HepG2 (cell line): ENCODE measurements at regions not wholly inside any gene's neighbourhood (a gene's known extent, or its start where the extent isn't known, plus 50 kb on each side); places are given as distances from the start of the nearest gene placed in this dataset.

Experiments used
- DNMT1 ChIP-seq: sonication (generic); formaldehyde crosslinking; IDR thresholded peaks from 2 replicates; pipeline ENCODE4 v1.5.1; 2020; ENCODE audit warnings: mild to moderate bottlenecking, missing genetic modification reagents
- ESRRA ChIP-seq: sonication (generic); formaldehyde crosslinking; IDR thresholded peaks from 2 replicates; pipeline ENCODE4 v1.5.1; 2020; ENCODE audit warnings: mild to moderate bottlenecking, low read depth, missing genetic modification reagents
- GPN1 ChIP-seq: sonication (generic); formaldehyde crosslinking; IDR thresholded peaks from 2 replicates; pipeline ENCODE4 v1.5.1; 2020; ENCODE audit warnings: missing genetic modification reagents, borderline replicate concordance
- HOXD1 ChIP-seq: sonication (generic); formaldehyde crosslinking; IDR thresholded peaks from 2 replicates; pipeline ENCODE4 v1.5.0; 2020; ENCODE audit warnings: missing genetic modification reagents
- MBNL3 ChIP-seq: fragments of 250-450 bp; sonication (Bioruptor Pico); conservative IDR thresholded peaks from 2 replicates; pipeline ENCODE4 v1.8.0; 2022; ENCODE audit warnings: mild to moderate bottlenecking, inconsistent platforms
- NR3C1 ChIP-seq: sonication (generic); formaldehyde crosslinking; IDR thresholded peaks from 2 replicates; pipeline ENCODE4 v1.4.0; 2020; ENCODE audit warnings: missing genetic modification reagents
- PITX1 ChIP-seq: sonication (generic); formaldehyde crosslinking; IDR thresholded peaks from 2 replicates; pipeline ENCODE4 v1.5.1; 2020; ENCODE audit warnings: mild to moderate bottlenecking, missing genetic modification reagents
- POLR2A ChIP-seq, 2 experiments: IDR thresholded peaks; 2 replicates each; pipeline ENCODE4 v1.6.1; 2011; ENCODE audit warnings: low read depth in 2 of 2, low read length in 2 of 2, mild to moderate bottlenecking in 1 of 2, moderate library complexity in 1 of 2; ENCODE audit not compliant: insufficient read depth in 1 of 2
- RFXANK ChIP-seq: IDR thresholded peaks from 2 replicates; pipeline ENCODE4 v1.6.1; 2016
- TCF7L2 ChIP-seq: IDR thresholded peaks from 2 replicates; pipeline ENCODE4 v1.6.1; 2011; ENCODE audit warnings: mild to moderate bottlenecking, low read depth, low read length, moderate library complexity
- TGIF2 ChIP-seq: IDR thresholded peaks from 2 replicates; pipeline ENCODE4 v1.6.1; 2016; ENCODE audit warnings: control low read depth, missing compliant biosample characterization
- TSC22D2 ChIP-seq: sonication (generic); formaldehyde crosslinking; IDR thresholded peaks from 2 replicates; pipeline ENCODE4 v1.5.1; 2020; ENCODE audit warnings: missing genetic modification reagents, mild to moderate bottlenecking, borderline replicate concordance
- ZFX ChIP-seq: sonication (generic); formaldehyde crosslinking; IDR thresholded peaks from 2 replicates; pipeline ENCODE4 v1.4.0; 2020; ENCODE audit warnings: mild to moderate bottlenecking, low read depth, missing genetic modification reagents, moderate library complexity
- ZKSCAN1 ChIP-seq: fragments of 150-350 bp; IDR thresholded peaks from 2 replicates; pipeline ENCODE4 v1.6.1; 2014; ENCODE audit warnings: low read length
- ZNF143 ChIP-seq: sonication (generic); formaldehyde crosslinking; IDR thresholded peaks from 2 replicates; pipeline ENCODE4 v1.4.0; 2020; ENCODE audit warnings: missing genetic modification reagents
- ZNF225 ChIP-seq: sonication (generic); formaldehyde crosslinking; IDR thresholded peaks from 2 replicates; pipeline ENCODE4 v1.4.0; 2020; ENCODE audit warnings: mild to moderate bottlenecking, missing genetic modification reagents
- ZNF33A ChIP-seq: sonication (generic); formaldehyde crosslinking; IDR thresholded peaks from 2 replicates; pipeline ENCODE4 v1.5.1; 2020; ENCODE audit warnings: missing genetic modification reagents, mild to moderate bottlenecking, moderate library complexity, borderline replicate concordance
- ZNF607 ChIP-seq: sonication (generic); formaldehyde crosslinking; IDR thresholded peaks from 2 replicates; pipeline ENCODE4 v1.5.1; 2020; ENCODE audit warnings: missing genetic modification reagents, mild to moderate bottlenecking, borderline replicate concordance
- ZNF678 ChIP-seq: sonication (generic); formaldehyde crosslinking; IDR thresholded peaks from 2 replicates; pipeline ENCODE4 v1.4.0; 2020; ENCODE audit warnings: mild to moderate bottlenecking, missing genetic modification reagents
- ZSCAN31 ChIP-seq: sonication (generic); formaldehyde crosslinking; IDR thresholded peaks from 2 replicates; pipeline ENCODE4 v1.5.0; 2020; ENCODE audit warnings: low read depth, mild to moderate bottlenecking, missing genetic modification reagents
- TF ChIP-seq, protein P1 (sequence below), 2 experiments: fragments of 450-650 bp in 1 of 2; sonication (generic) in 1 of 2; formaldehyde crosslinking in 1 of 2; IDR thresholded peaks; 2 replicates each; pipeline versions ENCODE4 v1.6.1 to v1.8.0; 2016 to 2022; ENCODE audit warnings: antibody characterized with exemption in 1 of 2, mild to moderate bottlenecking in 1 of 2, missing genetic modification reagents in 1 of 2
- TF ChIP-seq, protein P2 (sequence below): sonication (generic); formaldehyde crosslinking; IDR thresholded peaks from 2 replicates; pipeline ENCODE4 v1.5.0; 2020; ENCODE audit warnings: missing genetic modification reagents

- TF ChIP-seq, protein P1, sequence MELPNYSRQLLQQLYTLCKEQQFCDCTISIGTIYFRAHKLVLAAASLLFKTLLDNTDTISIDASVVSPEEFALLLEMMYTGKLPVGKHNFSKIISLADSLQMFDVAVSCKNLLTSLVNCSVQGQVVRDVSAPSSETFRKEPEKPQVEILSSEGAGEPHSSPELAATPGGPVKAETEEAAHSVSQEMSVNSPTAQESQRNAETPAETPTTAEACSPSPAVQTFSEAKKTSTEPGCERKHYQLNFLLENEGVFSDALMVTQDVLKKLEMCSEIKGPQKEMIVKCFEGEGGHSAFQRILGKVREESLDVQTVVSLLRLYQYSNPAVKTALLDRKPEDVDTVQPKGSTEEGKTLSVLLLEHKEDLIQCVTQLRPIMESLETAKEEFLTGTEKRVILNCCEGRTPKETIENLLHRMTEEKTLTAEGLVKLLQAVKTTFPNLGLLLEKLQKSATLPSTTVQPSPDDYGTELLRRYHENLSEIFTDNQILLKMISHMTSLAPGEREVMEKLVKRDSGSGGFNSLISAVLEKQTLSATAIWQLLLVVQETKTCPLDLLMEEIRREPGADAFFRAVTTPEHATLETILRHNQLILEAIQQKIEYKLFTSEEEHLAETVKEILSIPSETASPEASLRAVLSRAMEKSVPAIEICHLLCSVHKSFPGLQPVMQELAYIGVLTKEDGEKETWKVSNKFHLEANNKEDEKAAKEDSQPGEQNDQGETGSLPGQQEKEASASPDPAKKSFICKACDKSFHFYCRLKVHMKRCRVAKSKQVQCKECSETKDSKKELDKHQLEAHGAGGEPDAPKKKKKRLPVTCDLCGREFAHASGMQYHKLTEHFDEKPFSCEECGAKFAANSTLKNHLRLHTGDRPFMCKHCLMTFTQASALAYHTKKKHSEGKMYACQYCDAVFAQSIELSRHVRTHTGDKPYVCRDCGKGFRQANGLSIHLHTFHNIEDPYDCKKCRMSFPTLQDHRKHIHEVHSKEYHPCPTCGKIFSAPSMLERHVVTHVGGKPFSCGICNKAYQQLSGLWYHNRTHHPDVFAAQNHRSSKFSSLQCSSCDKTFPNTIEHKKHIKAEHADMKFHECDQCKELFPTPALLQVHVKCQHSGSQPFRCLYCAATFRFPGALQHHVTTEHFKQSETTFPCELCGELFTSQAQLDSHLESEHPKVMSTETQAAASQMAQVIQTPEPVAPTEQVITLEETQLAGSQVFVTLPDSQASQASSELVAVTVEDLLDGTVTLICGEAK (IDR thresholded peaks at IDR 0.05) = no peak
- TF ChIP-seq, protein P1 (CRISPR knock-in tag; IDR thresholded peaks at IDR 0.05) = peak; percentile 7; the same call in 1 of the 2 replicates
- TF ChIP-seq TGIF2 (peak; percentile 52; the same call in 1 of the 2 replicates), ZFX (CRISPR knock-in tag) (peak; percentile 62; the same call in 1 of the 2 replicates), GPN1 (CRISPR knock-in tag) (no peak), HOXD1 (no peak), ESRRA (CRISPR knock-in tag) (peak; percentile 89), ZNF143 (no peak), TSC22D2 (CRISPR knock-in tag) (no peak), ZNF33A (CRISPR knock-in tag) (no peak), PITX1 (CRISPR knock-in tag) (peak; percentile 72), ZSCAN31 (CRISPR knock-in tag) (peak; percentile 44; the same call in 1 of the 2 replicates), MBNL3 (CRISPR knock-in tag) (no peak), POLR2A (IDR thresholded peaks at IDR 0.05; ENCODE audit: insufficient read depth in 1 of 2, low read depth in 2 of 2, low read length in 2 of 2) (peak in 1 of 2 experiments; percentile 38; a peak in 1 of 4 replicates), ZNF607 (CRISPR knock-in tag) (no peak), NR3C1 (CRISPR knock-in tag) (no peak), RFXANK (CRISPR knock-in tag) (no peak), TCF7L2 (no peak), ZNF678 (CRISPR knock-in tag) (no peak), ZNF225 (CRISPR knock-in tag) (no peak), DNMT1 (CRISPR knock-in tag) (no peak), ZKSCAN1 (no peak)
- TF ChIP-seq, protein P2, sequence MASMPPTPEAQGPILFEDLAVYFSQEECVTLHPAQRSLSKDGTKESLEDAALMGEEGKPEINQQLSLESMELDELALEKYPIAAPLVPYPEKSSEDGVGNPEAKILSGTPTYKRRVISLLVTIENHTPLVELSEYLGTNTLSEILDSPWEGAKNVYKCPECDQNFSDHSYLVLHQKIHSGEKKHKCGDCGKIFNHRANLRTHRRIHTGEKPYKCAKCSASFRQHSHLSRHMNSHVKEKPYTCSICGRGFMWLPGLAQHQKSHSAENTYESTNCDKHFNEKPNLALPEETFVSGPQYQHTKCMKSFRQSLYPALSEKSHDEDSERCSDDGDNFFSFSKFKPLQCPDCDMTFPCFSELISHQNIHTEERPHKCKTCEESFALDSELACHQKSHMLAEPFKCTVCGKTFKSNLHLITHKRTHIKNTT (CRISPR knock-in tag) = no peak
Observed at GRCh38 chr3:13254028-13254951, 165.8 kb downstream of the NUP210 start (continued).
